WTC11 (cell line): ENCODE measurements at regions not wholly inside any gene's neighbourhood (a gene's known extent, or its start where the extent isn't known, plus 50 kb on each side); places are given as distances from the start of the nearest gene placed in this dataset.

ENCODE experiments used
- ATAC-seq: fragments of 200-7000 bp; cut with Tn5 transposase; 2 replicates; pipeline ENCODE4 v1.10.0; 2021; ENCODE audit warnings: mild to moderate bottlenecking, moderate library complexity
- CTCF ChIA-PET: fragments of 300-600 bp; sonication (Branson Sonifier 250); formaldehyde crosslinking; loops from one replicate; lab custom pipeline; 2021; ENCODE audit warnings: antibody characterized with exemption; lab: Charles Lee
- POLR2A ChIA-PET: fragments of 350-600 bp; sonication (Branson Sonifier 250); formaldehyde crosslinking; loops from one replicate; lab custom pipeline; 2021; ENCODE audit warnings: antibody characterized with exemption; lab: Charles Lee
- DNase-seq: peaks from one replicate; pipeline ENCODE4 v3.0.0; 2021; ENCODE audit warnings: low spot score
- H3K27ac Mint-ChIP-seq: 2 replicates; pipeline ENCODE4 v1.8.0; 2021; ENCODE audit warnings: mixed read lengths
- H3K27me3 Mint-ChIP-seq: 2 replicates; pipeline ENCODE4 v1.8.0; 2021; ENCODE audit warnings: low read depth, mild to moderate bottlenecking, moderate library complexity, mixed read lengths
- H3K36me3 Mint-ChIP-seq: 2 replicates; pipeline ENCODE4 v1.8.0; 2021; ENCODE audit warnings: mixed read lengths
- H3K4me1 Mint-ChIP-seq: 2 replicates; pipeline ENCODE4 v1.8.0; 2022; ENCODE audit warnings: mixed read lengths
- H3K4me3 Mint-ChIP-seq: 2 replicates; pipeline ENCODE4 v1.8.0; 2021; ENCODE audit warnings: mild to moderate bottlenecking, moderate library complexity, mixed read lengths
- H3K9me3 Mint-ChIP-seq: 2 replicates; pipeline ENCODE4 v1.8.0; 2021; ENCODE audit warnings: mixed read lengths
- GABPB1 ChIP-seq: sonication (generic); formaldehyde crosslinking; IDR thresholded peaks from 2 replicates; pipeline ENCODE4 v1.8.1; 2023; ENCODE audit warnings: mild to moderate bottlenecking, missing genetic modification reagents
- HMGA2 ChIP-seq: fragments of 250-450 bp; sonication (Bioruptor Pico); IDR thresholded peaks from 2 replicates; pipeline ENCODE4 v1.4.0; 2021; ENCODE audit warnings: mild to moderate bottlenecking, moderate library complexity
- JUN ChIP-seq: sonication (generic); formaldehyde crosslinking; IDR thresholded peaks from 2 replicates; pipeline ENCODE4 v1.8.0; 2023; ENCODE audit warnings: mild to moderate bottlenecking, missing genetic modification reagents
- NFE2L1 ChIP-seq: sonication (generic); formaldehyde crosslinking; IDR thresholded peaks from 2 replicates; pipeline ENCODE4 v1.8.1; 2023; ENCODE audit warnings: missing genetic modification reagents
- SP1 ChIP-seq: sonication (generic); formaldehyde crosslinking; conservative IDR thresholded peaks from 2 replicates; pipeline ENCODE4 v1.8.1; 2022; ENCODE audit warnings: missing genetic modification reagents
- TEAD1 ChIP-seq: sonication (generic); formaldehyde crosslinking; IDR thresholded peaks from 2 replicates; pipeline ENCODE4 v1.8.0; 2022; ENCODE audit warnings: mild to moderate bottlenecking, missing genetic modification reagents
- TP53 ChIP-seq: sonication (generic); formaldehyde crosslinking; IDR thresholded peaks from 2 replicates; pipeline ENCODE4 v1.8.1; 2023; ENCODE audit warnings: mild to moderate bottlenecking, missing genetic modification reagents
- ZNF138 ChIP-seq: sonication (generic); formaldehyde crosslinking; conservative IDR thresholded peaks from 2 replicates; pipeline ENCODE4 v1.8.1; 2022; ENCODE audit warnings: mild to moderate bottlenecking, moderate library complexity, missing genetic modification reagents
- ZNF219 ChIP-seq: sonication (generic); formaldehyde crosslinking; IDR thresholded peaks from 2 replicates; pipeline ENCODE4 v1.8.0; 2023; ENCODE audit warnings: missing genetic modification reagents, mild to moderate bottlenecking, borderline replicate concordance
- ZNF317 ChIP-seq: sonication (generic); formaldehyde crosslinking; IDR thresholded peaks from 2 replicates; pipeline ENCODE4 v1.8.1; 2023; ENCODE audit warnings: low read depth, mild to moderate bottlenecking, moderate library complexity, missing genetic modification reagents, borderline replicate concordance
- ZNF671 ChIP-seq: fragments of 250-450 bp; sonication (Bioruptor Pico); IDR thresholded peaks from 2 replicates; pipeline ENCODE4 v1.8.0; 2021; ENCODE audit warnings: mild to moderate bottlenecking
- TF ChIP-seq, protein P1 (sequence below): sonication (generic); formaldehyde crosslinking; IDR thresholded peaks from 2 replicates; pipeline ENCODE4 v1.8.0; 2022; ENCODE audit warnings: mild to moderate bottlenecking, missing genetic modification reagents
- TF ChIP-seq, protein P2 (sequence below): sonication (generic); formaldehyde crosslinking; IDR thresholded peaks from 2 replicates; pipeline ENCODE4 v1.8.1; 2023; ENCODE audit warnings: mild to moderate bottlenecking, missing genetic modification reagents, moderate library complexity
- TF ChIP-seq, protein P3 (sequence below): sonication (generic); formaldehyde crosslinking; IDR thresholded peaks from 2 replicates; pipeline ENCODE4 v1.8.1; 2023; ENCODE audit warnings: mild to moderate bottlenecking, missing genetic modification reagents, borderline replicate concordance
- TF ChIP-seq, protein P4 (sequence below): fragments of 250-450 bp; sonication (Bioruptor Pico); IDR thresholded peaks from 2 replicates; pipeline ENCODE4 v1.8.0; 2021; ENCODE audit warnings: mild to moderate bottlenecking
- TF ChIP-seq, protein P5 (sequence below): sonication (generic); formaldehyde crosslinking; IDR thresholded peaks from 2 replicates; pipeline ENCODE4 v1.8.1; 2023; ENCODE audit warnings: mild to moderate bottlenecking, missing genetic modification reagents, moderate library complexity
- TF ChIP-seq, protein P6 (sequence below): sonication (generic); formaldehyde crosslinking; IDR thresholded peaks from 2 replicates; pipeline ENCODE4 v1.8.0; 2023; ENCODE audit warnings: mild to moderate bottlenecking, missing genetic modification reagents

DNA sequence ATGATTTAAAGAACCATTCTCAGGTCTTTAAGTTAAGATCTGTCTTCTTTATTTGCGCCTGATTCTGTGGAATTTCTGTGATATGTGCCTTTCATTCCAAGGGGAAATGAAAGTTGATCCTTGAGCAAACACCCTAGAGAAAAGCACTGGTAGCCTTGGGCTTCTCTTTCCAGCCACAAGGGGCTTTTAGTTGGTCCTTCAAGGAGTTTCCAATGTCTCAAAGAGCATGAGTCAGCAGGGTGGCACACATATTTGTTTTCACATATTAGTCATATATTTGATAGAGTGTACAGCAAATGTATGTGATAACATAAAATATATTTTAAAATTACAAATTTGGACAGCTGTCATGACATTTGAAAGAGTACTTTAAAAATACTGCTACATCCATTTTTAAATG lies 339.5 kb downstream of the TXNL1 start (continued):
- TF ChIP-seq, protein P1, sequence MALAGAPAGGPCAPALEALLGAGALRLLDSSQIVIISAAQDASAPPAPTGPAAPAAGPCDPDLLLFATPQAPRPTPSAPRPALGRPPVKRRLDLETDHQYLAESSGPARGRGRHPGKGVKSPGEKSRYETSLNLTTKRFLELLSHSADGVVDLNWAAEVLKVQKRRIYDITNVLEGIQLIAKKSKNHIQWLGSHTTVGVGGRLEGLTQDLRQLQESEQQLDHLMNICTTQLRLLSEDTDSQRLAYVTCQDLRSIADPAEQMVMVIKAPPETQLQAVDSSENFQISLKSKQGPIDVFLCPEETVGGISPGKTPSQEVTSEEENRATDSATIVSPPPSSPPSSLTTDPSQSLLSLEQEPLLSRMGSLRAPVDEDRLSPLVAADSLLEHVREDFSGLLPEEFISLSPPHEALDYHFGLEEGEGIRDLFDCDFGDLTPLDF (CRISPR knock-in tag): no peak
- TF ChIP-seq, protein P2, sequence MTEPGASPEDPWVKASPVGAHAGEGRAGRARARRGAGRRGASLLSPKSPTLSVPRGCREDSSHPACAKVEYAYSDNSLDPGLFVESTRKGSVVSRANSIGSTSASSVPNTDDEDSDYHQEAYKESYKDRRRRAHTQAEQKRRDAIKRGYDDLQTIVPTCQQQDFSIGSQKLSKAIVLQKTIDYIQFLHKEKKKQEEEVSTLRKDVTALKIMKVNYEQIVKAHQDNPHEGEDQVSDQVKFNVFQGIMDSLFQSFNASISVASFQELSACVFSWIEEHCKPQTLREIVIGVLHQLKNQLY (CRISPR knock-in tag): no peak
- TF ChIP-seq, protein P3, sequence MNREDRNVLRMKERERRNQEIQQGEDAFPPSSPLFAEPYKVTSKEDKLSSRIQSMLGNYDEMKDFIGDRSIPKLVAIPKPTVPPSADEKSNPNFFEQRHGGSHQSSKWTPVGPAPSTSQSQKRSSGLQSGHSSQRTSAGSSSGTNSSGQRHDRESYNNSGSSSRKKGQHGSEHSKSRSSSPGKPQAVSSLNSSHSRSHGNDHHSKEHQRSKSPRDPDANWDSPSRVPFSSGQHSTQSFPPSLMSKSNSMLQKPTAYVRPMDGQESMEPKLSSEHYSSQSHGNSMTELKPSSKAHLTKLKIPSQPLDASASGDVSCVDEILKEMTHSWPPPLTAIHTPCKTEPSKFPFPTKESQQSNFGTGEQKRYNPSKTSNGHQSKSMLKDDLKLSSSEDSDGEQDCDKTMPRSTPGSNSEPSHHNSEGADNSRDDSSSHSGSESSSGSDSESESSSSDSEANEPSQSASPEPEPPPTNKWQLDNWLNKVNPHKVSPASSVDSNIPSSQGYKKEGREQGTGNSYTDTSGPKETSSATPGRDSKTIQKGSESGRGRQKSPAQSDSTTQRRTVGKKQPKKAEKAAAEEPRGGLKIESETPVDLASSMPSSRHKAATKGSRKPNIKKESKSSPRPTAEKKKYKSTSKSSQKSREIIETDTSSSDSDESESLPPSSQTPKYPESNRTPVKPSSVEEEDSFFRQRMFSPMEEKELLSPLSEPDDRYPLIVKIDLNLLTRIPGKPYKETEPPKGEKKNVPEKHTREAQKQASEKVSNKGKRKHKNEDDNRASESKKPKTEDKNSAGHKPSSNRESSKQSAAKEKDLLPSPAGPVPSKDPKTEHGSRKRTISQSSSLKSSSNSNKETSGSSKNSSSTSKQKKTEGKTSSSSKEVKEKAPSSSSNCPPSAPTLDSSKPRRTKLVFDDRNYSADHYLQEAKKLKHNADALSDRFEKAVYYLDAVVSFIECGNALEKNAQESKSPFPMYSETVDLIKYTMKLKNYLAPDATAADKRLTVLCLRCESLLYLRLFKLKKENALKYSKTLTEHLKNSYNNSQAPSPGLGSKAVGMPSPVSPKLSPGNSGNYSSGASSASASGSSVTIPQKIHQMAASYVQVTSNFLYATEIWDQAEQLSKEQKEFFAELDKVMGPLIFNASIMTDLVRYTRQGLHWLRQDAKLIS (CRISPR knock-in tag): no peak

DNA sequence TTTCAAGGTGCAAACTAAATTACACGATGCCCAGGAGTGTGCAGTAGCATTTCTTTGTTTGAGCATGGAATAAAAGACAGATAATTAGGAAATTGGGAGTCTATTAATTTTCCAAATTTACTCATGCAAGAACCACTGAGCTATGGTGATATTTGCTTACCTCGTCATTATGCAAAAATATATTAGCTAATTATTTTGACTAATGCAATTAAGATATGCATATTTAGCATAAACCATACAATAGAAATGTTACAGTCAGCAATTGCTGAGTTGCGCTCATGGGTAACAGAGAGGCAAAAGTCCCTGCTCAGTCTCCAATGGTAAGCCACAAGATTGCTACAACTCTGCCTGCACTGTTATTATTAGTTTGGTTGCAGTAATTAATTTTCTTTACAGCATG lies 342.0 kb downstream of the TXNL1 start:
- POLR2A ChIA-PET: no interaction called here
- Mint-ChIP-seq H3K9me3 (peaks cover 8% of the 10 kb centered on the region), H3K36me3 (no peaks in the 10 kb centered on the region)
- TF ChIP-seq TEAD1 (CRISPR knock-in tag) (no peak), TP53 (no peak), NFE2L1 (no peak), ZNF138 (no peak), ZNF317 (CRISPR knock-in tag) (no peak), GABPB1 (no peak), ZNF219 (no peak), JUN (no peak), ZNF671 (CRISPR knock-in tag) (no peak), SP1 (no peak), HMGA2 (CRISPR knock-in tag) (no peak)
- TF ChIP-seq, protein P4, sequence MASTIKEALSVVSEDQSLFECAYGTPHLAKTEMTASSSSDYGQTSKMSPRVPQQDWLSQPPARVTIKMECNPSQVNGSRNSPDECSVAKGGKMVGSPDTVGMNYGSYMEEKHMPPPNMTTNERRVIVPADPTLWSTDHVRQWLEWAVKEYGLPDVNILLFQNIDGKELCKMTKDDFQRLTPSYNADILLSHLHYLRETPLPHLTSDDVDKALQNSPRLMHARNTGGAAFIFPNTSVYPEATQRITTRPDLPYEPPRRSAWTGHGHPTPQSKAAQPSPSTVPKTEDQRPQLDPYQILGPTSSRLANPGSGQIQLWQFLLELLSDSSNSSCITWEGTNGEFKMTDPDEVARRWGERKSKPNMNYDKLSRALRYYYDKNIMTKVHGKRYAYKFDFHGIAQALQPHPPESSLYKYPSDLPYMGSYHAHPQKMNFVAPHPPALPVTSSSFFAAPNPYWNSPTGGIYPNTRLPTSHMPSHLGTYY (CRISPR knock-in tag): no peak
- TF ChIP-seq, protein P5, sequence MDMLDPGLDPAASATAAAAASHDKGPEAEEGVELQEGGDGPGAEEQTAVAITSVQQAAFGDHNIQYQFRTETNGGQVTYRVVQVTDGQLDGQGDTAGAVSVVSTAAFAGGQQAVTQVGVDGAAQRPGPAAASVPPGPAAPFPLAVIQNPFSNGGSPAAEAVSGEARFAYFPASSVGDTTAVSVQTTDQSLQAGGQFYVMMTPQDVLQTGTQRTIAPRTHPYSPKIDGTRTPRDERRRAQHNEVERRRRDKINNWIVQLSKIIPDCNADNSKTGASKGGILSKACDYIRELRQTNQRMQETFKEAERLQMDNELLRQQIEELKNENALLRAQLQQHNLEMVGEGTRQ (CRISPR knock-in tag): no peak
- TF ChIP-seq, protein P6, sequence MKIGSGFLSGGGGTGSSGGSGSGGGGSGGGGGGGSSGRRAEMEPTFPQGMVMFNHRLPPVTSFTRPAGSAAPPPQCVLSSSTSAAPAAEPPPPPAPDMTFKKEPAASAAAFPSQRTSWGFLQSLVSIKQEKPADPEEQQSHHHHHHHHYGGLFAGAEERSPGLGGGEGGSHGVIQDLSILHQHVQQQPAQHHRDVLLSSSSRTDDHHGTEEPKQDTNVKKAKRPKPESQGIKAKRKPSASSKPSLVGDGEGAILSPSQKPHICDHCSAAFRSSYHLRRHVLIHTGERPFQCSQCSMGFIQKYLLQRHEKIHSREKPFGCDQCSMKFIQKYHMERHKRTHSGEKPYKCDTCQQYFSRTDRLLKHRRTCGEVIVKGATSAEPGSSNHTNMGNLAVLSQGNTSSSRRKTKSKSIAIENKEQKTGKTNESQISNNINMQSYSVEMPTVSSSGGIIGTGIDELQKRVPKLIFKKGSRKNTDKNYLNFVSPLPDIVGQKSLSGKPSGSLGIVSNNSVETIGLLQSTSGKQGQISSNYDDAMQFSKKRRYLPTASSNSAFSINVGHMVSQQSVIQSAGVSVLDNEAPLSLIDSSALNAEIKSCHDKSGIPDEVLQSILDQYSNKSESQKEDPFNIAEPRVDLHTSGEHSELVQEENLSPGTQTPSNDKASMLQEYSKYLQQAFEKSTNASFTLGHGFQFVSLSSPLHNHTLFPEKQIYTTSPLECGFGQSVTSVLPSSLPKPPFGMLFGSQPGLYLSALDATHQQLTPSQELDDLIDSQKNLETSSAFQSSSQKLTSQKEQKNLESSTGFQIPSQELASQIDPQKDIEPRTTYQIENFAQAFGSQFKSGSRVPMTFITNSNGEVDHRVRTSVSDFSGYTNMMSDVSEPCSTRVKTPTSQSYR (CRISPR knock-in tag): no peak
- TF ChIP-seq, protein P3 (CRISPR knock-in tag): no peak
- TF ChIP-seq, all 79 proteins: peak for 0
- DNase-seq (no peak), ATAC-seq (no peak)
- no peak overlapping the region for H3K4me3 Mint-ChIP-seq
- H3K27me3 Mint-ChIP-seq: no peaks in the 10 kb centered on the region
- peaks cover 14% of the 10 kb centered on the region for H3K4me1 Mint-ChIP-seq
- H3K27ac Mint-ChIP-seq: no peak overlapping the region
- CTCF ChIA-PET: no interaction called here
